ENCODE measurements at regions not wholly inside any gene's neighbourhood (a gene's known extent, or its start where the extent isn't known, plus 50 kb on each side); places are given as distances from the start of the nearest gene placed in this dataset.

DNA sequence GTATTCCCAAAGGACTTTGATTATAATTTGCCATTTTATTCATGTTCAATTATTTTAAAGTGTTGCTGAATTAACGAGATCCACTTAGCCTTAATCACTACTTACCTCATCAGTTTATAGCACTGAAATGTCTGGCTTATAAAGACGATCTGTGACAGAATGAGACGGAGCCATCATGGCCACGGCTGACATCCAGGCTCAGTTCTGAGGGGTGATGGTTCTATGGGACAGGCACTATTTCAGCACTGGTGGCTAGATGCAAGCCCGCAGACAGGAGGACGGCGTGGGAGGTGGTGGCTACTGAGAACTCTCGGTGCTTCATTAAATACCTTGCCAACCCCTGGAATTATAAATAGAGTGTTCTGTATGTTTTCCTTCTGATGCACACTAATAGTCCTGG is 1084.2 kb upstream of the TENM3 start:
- DNase-seq = no peak
- H3K27me3 ChIP-seq (replicated peaks; ENCODE audit: insufficient read depth, low read length) = 0 out of 2 replicates have a peak, but pooled peaks cover 4% of the 10 kb centered on the region

DNA sequence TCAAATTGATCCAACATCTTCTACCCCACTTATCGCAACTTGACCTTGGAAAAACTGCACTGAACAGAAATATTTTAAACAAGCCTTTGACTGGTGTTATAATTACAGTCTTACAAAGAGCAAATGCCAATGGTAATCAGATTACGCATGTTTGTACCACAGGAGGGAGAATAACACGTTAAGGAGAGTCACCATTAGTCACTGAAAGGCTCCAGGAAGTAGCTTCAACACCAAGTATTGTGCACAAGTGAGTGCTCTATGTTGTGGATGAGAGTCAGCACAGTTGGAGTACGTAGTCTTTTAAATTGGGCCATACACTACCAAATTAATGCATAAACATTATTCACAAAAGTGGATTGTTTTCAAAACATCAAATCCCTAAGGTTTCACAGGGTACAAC is 1081.5 kb upstream of the TENM3 start:
- Histone ChIP-seq H2AFZ (ENCODE audit: low read length) (no peak overlapping the region), H3F3A (ENCODE audit: insufficient read depth, low read length) (no peaks in the 10 kb centered on the region), H3K79me2 (ENCODE audit: low read length) (no peaks in the 10 kb centered on the region), H3K4me1 (ENCODE audit: low read length) (no peaks in the 10 kb centered on the region), H3K9me2 (replicated peaks; ENCODE audit: insufficient read depth, low read length) (no peaks in the 10 kb centered on the region), H3K9ac (ENCODE audit: low read length) (no peak overlapping the region), H3K27ac (ENCODE audit: low read length) (no peak overlapping the region), H3K27me3 (replicated peaks; ENCODE audit: insufficient read depth, low read length) (0 out of 2 replicates have a peak, but pooled peaks cover 4% of the 10 kb centered on the region), H3K4me3 (ENCODE audit: low read length) (no peak overlapping the region), H3K4me2 (ENCODE audit: low read depth, low read length) (no peak overlapping the region), H3K36me3 (replicated peaks; ENCODE audit: insufficient read depth, low read length) (no peaks in the 10 kb centered on the region), H3K9me3 (replicated peaks; ENCODE audit: insufficient read depth, low read length) (no peaks in the 10 kb centered on the region), H4K20me1 (ENCODE audit: insufficient read depth, low read length) (no peaks in the 10 kb centered on the region)
- no peak for DNase-seq
- TF ChIP-seq, protein P1, sequence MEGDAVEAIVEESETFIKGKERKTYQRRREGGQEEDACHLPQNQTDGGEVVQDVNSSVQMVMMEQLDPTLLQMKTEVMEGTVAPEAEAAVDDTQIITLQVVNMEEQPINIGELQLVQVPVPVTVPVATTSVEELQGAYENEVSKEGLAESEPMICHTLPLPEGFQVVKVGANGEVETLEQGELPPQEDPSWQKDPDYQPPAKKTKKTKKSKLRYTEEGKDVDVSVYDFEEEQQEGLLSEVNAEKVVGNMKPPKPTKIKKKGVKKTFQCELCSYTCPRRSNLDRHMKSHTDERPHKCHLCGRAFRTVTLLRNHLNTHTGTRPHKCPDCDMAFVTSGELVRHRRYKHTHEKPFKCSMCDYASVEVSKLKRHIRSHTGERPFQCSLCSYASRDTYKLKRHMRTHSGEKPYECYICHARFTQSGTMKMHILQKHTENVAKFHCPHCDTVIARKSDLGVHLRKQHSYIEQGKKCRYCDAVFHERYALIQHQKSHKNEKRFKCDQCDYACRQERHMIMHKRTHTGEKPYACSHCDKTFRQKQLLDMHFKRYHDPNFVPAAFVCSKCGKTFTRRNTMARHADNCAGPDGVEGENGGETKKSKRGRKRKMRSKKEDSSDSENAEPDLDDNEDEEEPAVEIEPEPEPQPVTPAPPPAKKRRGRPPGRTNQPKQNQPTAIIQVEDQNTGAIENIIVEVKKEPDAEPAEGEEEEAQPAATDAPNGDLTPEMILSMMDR (IDR thresholded peaks at IDR 0.05; ENCODE audit: low read length) = no peak
- TF ChIP-seq EZH2phosphoT487 (IDR thresholded peaks at IDR 0.05; ENCODE audit: low read length) (no peak), EZH2 (optimal IDR thresholded peaks at IDR 0.05; ENCODE audit: low read depth, low read length) (no peak)

More for the DNA sequence above, 1084.2 kb upstream of the TENM3 start:
- no peak overlapping the region for H3K27ac ChIP-seq (ENCODE audit: low read length)
- no peak overlapping the region for H3K4me2 ChIP-seq (ENCODE audit: low read depth, low read length)
- no peaks in the 10 kb centered on the region for H3K79me2 ChIP-seq (ENCODE audit: low read length)
- no peak overlapping the region for H3K9ac ChIP-seq (ENCODE audit: low read length)
- no peaks in the 10 kb centered on the region for H3K4me1 ChIP-seq (ENCODE audit: low read length)
- H3F3A ChIP-seq (ENCODE audit: insufficient read depth, low read length) = no peaks in the 10 kb centered on the region
- H3K36me3 ChIP-seq (replicated peaks; ENCODE audit: insufficient read depth, low read length) = no peaks in the 10 kb centered on the region
- no peaks in the 10 kb centered on the region for H4K20me1 ChIP-seq (ENCODE audit: insufficient read depth, low read length)
- H3K9me2 ChIP-seq (replicated peaks; ENCODE audit: insufficient read depth, low read length) = no peaks in the 10 kb centered on the region
- no peaks in the 10 kb centered on the region for H3K9me3 ChIP-seq (replicated peaks; ENCODE audit: insufficient read depth, low read length)
- no peak overlapping the region for H2AFZ ChIP-seq (ENCODE audit: low read length)
- TF ChIP-seq EZH2phosphoT487 (IDR thresholded peaks at IDR 0.05; ENCODE audit: low read length) (no peak), EZH2 (optimal IDR thresholded peaks at IDR 0.05; ENCODE audit: low read depth, low read length) (no peak)
- TF ChIP-seq, protein P1 (IDR thresholded peaks at IDR 0.05; ENCODE audit: low read length) = no peak
- H3K4me3 ChIP-seq (ENCODE audit: low read length) = no peak overlapping the region

DNA sequence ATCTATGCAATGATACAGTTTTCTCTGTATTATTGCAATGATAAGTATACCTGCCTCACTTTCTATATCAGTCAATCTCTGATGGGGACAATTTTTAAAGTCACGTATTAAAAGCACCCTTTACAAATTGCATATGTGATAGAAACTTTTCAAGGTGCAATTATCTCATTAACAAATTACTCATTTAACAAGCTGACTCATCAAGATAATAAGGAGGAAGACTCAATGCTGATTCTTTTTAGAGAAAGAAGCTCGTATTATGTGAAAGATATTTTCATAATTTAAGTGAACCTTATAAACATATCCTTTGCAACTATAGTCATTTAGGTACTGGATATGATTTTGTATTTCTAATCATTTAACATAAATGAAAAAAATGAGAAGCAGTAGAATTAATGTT is 1080.9 kb upstream of the TENM3 start:
- Histone ChIP-seq H3F3A (ENCODE audit: insufficient read depth, low read length) (no peaks in the 10 kb centered on the region), H3K36me3 (replicated peaks; ENCODE audit: insufficient read depth, low read length) (no peaks in the 10 kb centered on the region), H3K4me1 (ENCODE audit: low read length) (no peaks in the 10 kb centered on the region), H3K9ac (ENCODE audit: low read length) (no peak overlapping the region), H3K4me3 (ENCODE audit: low read length) (no peak overlapping the region), H3K9me2 (replicated peaks; ENCODE audit: insufficient read depth, low read length) (no peaks in the 10 kb centered on the region), H3K27ac (ENCODE audit: low read length) (no peak overlapping the region), H3K27me3 (replicated peaks; ENCODE audit: insufficient read depth, low read length) (0 out of 2 replicates have a peak, but pooled peaks cover 4% of the 10 kb centered on the region), H3K79me2 (ENCODE audit: low read length) (no peaks in the 10 kb centered on the region), H4K20me1 (ENCODE audit: insufficient read depth, low read length) (no peaks in the 10 kb centered on the region), H2AFZ (ENCODE audit: low read length) (no peak overlapping the region), H3K4me2 (ENCODE audit: low read depth, low read length) (no peak overlapping the region), H3K9me3 (replicated peaks; ENCODE audit: insufficient read depth, low read length) (no peaks in the 10 kb centered on the region)
- TF ChIP-seq EZH2 (optimal IDR thresholded peaks at IDR 0.05; ENCODE audit: low read depth, low read length) (no peak), EZH2phosphoT487 (IDR thresholded peaks at IDR 0.05; ENCODE audit: low read length) (no peak)
- TF ChIP-seq, protein P1 (IDR thresholded peaks at IDR 0.05; ENCODE audit: low read length) = no peak
- no peak for DNase-seq

Measured in MM.1S (cell line).